HG03060 (cell line): ENCODE measurements at regions not wholly inside any gene's neighbourhood (a gene's known extent, or its start where the extent isn't known, plus 50 kb on each side); places are given as distances from the start of the nearest gene placed in this dataset.

Experiments used
- ATAC-seq: cut with Tn5 transposase; IDR thresholded peaks from one replicate; pipeline ENCODE4 v1.9.1; 2021; ENCODE audit warnings: low read depth, moderate number of reproducible peaks; ENCODE audit not compliant: unreplicated experiment

- ATAC-seq = no peak
Measured at GRCh38 chr4:129531253-129531652, 435.3 kb downstream of the C4orf33 start.

DNA sequence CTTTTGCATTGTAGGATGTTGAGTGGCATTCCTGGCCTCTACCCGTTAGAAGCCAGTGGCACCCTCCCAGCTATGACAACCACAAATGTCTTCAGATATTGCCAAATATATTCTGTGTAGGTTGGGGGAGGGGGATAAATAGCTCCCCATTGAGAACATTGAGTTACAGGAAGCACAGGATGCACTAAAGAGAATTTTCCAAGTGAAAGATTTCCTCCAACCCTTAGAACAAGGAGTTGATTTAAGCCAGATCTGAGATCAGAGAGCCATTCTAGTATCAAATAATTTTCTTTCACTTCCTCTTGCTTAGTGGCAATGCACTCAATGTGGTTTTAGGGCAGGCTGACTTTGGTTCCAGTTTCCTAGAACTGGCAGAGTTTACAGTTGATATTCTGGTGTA, 436.6 kb downstream of the C4orf33 start:
- ATAC-seq = peak; percentile 92

- no peak for ATAC-seq
Measured at GRCh38 chr4:129543299-129543698, 447.3 kb downstream of the C4orf33 start.

DNA sequence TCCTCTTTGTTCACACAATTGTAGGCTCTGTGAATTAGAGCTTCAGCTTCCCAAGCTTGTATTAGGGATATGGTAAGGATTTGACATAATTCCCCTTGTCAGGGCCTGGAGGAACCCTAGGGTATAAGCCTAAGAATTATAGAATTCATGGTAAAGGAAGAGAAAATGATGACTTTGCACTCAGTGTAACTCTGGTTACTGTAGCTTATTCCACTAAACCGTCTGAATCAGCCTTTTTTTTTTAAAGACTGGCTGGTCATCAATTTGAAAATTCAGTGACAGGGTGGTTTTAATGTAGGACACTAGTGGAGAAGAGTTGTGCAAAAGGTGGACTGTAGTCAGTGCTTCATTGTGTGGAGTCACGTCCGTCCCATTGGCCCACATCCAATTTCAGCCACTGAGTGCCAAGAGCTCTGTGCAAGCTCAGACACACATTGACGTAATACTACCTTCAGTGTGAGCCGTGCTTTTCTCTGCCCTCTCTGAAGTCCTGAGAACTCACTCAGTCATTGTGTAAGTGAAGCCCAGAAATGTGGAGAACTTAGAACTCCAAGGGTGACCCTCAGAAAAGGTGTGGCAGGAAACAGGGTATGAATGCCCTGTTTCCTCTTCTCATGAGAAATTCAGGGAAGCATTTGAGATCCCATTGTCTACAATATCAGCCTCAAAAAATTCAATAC, 449.8 kb downstream of the C4orf33 start:
- ATAC-seq = no peak

DNA sequence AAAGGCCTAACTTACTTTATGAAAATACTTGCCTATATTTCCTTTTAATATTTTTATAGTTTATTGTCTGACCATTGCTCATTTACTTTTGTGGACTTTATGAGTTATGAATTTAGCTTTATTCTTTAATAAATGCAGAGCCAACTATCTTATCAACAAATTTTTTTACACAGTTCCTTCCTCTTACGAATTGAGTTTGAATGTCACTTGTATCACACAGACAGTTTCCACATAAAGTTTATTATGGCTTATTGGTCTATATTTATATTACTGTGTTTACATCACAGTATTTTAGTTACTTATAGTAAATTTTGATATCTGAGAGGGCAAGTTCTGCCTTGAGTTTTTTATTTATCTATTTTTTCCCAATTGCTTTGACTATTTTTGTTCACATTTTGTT, 450.6 kb downstream of the C4orf33 start:
- ATAC-seq = no peak

DNA sequence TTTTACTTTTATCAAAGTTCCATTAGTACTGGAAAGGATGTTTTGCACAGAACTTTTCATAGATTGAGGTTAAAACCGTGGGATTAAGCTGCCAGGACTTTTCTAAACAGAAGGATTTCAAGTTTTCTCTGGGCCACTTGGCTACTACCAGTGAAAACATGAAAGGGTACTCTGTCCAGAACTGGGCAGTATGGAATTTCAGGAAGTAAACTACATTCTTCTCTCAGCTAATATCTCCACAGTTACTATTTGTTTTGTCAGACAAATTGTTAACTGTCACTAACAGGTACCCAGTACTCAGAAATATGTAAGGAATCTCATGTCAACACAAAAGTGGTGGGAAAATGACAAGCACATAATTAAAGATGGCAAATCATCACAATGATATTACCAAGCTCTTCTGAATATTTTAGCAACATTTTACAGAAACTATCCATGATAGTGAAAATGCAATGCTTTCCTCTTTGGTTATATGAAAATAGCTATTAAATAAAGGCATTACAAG, 454.4 kb downstream of the C4orf33 start:
- ATAC-seq = no peak

DNA sequence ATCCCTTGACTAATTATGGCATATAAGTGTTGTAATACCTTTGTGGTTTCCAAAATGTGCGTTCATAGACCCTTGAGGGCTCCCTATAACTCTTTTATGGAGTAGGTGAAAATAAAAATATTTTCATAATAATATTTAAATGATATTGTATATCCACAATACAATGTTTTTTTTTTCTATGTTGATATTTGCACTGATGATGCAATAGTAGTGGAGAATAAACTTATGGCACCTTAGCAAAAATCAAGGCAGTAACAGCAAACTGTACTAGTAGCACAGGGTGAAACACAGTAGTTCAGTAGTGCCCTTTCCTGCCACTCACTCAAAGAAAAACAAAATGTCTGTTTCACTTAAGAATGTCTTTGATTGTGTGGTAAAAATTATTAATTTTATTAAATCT, 465.3 kb downstream of the C4orf33 start:
- ATAC-seq = no peak

GRCh38 chr4:129561886-129562671, 466.1 kb downstream of the C4orf33 start:
- no peak for ATAC-seq

DNA sequence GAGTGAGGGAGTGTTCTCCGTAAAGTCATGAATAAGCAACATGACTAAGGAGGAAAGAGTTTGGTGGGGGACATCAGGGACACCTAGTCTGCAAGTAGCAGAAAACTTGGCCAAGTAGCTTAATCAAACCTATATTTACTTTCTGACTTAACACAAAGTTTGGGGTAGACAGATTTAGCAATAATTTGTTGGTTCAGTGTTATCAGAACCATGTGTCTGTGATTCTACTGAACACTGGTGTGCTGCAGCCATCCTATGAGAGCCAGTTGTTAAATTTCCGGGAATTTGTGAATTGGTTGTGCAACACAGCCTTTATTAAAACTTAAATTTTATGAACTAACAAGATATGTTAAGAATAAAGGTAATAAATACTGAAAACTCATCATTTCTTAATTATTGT, 469.3 kb downstream of the C4orf33 start:
- ATAC-seq = no peak

- no peak for ATAC-seq
Measured at GRCh38 chr4:129570326-129570725, 474.4 kb downstream of the C4orf33 start.

DNA sequence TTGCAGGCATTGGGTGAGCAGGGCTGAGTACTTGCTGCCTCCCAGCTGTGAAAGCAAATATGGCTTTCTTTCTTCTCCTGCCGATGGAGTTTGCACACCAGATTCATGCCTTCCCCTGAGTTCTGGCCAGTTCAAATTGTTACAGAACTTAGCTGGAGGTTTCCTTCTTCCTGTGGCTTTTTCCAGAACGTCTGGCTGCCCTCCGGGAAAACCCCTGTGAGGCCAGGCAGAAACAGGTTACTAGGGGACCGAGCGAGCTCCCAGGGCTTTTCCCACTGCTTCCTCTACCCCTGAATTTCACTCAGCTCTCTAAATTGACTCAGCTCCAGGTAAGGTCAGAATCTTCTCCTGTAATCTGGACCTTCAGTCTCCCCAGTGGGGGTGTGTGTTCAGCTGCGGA, 482.4 kb downstream of the C4orf33 start:
- ATAC-seq = no peak

GRCh38 chr4:129581305-129581704, 485.4 kb downstream of the C4orf33 start:
- ATAC-seq = no peak

GRCh38 chr4:129583868-129584267, 487.9 kb downstream of the C4orf33 start:
- ATAC-seq = no peak

DNA sequence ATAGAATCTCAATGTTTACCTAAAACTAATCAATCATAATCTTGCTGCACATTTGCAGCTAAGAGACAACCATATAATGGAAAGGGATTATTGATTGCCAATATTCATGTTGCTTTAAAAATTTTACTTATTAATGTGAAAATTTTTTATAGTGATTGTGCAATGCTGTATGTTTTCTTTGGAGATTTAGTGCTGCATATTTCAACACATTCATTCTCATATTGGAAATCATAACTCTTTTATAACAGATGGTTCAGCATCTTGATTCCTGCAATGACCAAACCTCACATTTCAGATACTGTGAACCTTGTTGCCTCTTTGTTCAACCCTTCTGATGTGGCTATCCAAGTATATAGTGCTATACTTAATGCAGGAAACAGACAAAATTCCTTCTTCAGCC, 502.6 kb downstream of the C4orf33 start:
- no peak for ATAC-seq

GRCh38 chr4:129600898-129601297, 504.9 kb downstream of the C4orf33 start:
- ATAC-seq = no peak

DNA sequence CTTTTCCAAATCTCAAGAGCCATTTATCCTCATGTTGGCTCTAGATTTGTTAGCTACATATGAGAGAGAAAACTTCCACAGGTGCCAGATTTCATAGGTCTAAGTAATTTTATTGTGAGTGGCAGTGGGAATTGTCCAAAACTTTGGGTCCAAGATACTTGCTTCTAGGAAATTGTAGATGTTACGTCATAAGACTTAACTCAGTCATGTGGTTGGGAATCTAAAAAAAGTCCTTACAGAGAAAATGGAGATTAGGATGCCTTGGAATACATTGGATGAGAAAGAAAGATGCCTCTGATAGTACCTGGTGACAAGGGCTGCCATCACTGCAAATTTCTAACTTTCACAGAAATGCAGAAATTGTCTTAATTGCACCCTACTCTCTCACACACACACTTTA, 506.5 kb downstream of the C4orf33 start:
- ATAC-seq = no peak

- ATAC-seq = no peak
Measured at GRCh38 chr4:129603241-129603931, 507.4 kb downstream of the C4orf33 start.

- no peak for ATAC-seq
Measured at GRCh38 chr4:129604632-129605255, 508.8 kb downstream of the C4orf33 start.

GRCh38 chr4:129614611-129615010, 518.7 kb downstream of the C4orf33 start:
- ATAC-seq = no peak

- no peak for ATAC-seq
Measured at GRCh38 chr4:129622566-129622965, 526.6 kb downstream of the C4orf33 start.
